Ishikawa (cell line): ENCODE measurements at regions not wholly inside any gene's neighbourhood (a gene's known extent, or its start where the extent isn't known, plus 50 kb on each side); places are given as distances from the start of the nearest gene placed in this dataset.

Experiments used
- CEBPB ChIP-seq: IDR thresholded peaks from 2 replicates; pipeline ENCODE4 v1.6.1; 2012
- CREB1 ChIP-seq: IDR thresholded peaks from 2 replicates; pipeline ENCODE4 v1.6.1; 2012; ENCODE audit warnings: low read depth
- EGR1 ChIP-seq: IDR thresholded peaks from 2 replicates; pipeline ENCODE4 v1.6.1; 2012
- EP300 ChIP-seq: IDR thresholded peaks from 2 replicates; pipeline ENCODE4 v1.6.1; 2012; ENCODE audit warnings: borderline replicate concordance
- FOXM1 ChIP-seq: IDR thresholded peaks from 2 replicates; pipeline ENCODE4 v1.6.1; 2012; ENCODE audit warnings: low read depth, borderline replicate concordance
- NFIC ChIP-seq: IDR thresholded peaks from 2 replicates; pipeline ENCODE4 v1.6.1; 2012
- RAD21 ChIP-seq: IDR thresholded peaks from 2 replicates; pipeline ENCODE4 v1.6.1; 2012; ENCODE audit warnings: low read depth
- TAF1 ChIP-seq: IDR thresholded peaks from 2 replicates; pipeline ENCODE4 v1.6.1; 2012; ENCODE audit warnings: low read depth, mild to moderate bottlenecking
- TCF12 ChIP-seq: IDR thresholded peaks from 2 replicates; pipeline ENCODE4 v1.6.1; 2012; ENCODE audit warnings: low read depth
- TEAD4 ChIP-seq: IDR thresholded peaks from 2 replicates; pipeline ENCODE4 v1.6.1; 2012
- YY1 ChIP-seq: IDR thresholded peaks from 2 replicates; pipeline ENCODE4 v1.6.1; 2012; ENCODE audit warnings: low read depth
- ZBTB7A ChIP-seq: IDR thresholded peaks from 2 replicates; pipeline ENCODE4 v1.6.1; 2012; ENCODE audit warnings: low read depth
- TF ChIP-seq, protein P1 (sequence below): IDR thresholded peaks from 2 replicates; pipeline ENCODE4 v1.6.1; 2012; ENCODE audit warnings: low read depth, mild to moderate bottlenecking
- TF ChIP-seq, protein P2 (sequence below): IDR thresholded peaks from 2 replicates; pipeline ENCODE4 v1.6.1; 2012
- TF ChIP-seq, protein P3 (sequence below): IDR thresholded peaks from 2 replicates; pipeline ENCODE4 v1.6.1; 2012

DNA sequence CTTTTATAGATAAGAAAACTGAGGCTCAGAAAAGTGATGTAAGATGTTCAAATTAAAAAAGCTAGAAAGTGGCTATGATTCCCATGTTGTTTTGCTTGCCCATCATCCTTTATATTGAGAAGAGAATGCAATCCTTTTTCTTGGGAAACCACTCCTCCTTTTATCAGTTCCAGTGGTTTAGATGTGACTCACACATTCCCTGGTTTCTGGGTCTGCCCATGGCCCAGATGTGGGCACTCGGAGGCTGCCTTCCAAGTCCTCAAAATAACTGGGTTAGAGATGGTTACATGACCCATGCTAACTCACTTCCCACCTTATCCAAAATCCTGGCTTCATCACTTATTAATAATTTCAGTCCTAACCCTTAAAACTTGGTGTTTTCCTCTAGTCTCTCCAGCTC is 550.0 kb downstream of the MDFIC start:
- no peak for TF ChIP-seq FOXM1
- TF ChIP-seq NFIC: no peak
- no peak for TF ChIP-seq CEBPB
- no peak for TF ChIP-seq EGR1
- no peak for TF ChIP-seq TCF12
- no peak for TF ChIP-seq CREB1
- TF ChIP-seq, protein P1, sequence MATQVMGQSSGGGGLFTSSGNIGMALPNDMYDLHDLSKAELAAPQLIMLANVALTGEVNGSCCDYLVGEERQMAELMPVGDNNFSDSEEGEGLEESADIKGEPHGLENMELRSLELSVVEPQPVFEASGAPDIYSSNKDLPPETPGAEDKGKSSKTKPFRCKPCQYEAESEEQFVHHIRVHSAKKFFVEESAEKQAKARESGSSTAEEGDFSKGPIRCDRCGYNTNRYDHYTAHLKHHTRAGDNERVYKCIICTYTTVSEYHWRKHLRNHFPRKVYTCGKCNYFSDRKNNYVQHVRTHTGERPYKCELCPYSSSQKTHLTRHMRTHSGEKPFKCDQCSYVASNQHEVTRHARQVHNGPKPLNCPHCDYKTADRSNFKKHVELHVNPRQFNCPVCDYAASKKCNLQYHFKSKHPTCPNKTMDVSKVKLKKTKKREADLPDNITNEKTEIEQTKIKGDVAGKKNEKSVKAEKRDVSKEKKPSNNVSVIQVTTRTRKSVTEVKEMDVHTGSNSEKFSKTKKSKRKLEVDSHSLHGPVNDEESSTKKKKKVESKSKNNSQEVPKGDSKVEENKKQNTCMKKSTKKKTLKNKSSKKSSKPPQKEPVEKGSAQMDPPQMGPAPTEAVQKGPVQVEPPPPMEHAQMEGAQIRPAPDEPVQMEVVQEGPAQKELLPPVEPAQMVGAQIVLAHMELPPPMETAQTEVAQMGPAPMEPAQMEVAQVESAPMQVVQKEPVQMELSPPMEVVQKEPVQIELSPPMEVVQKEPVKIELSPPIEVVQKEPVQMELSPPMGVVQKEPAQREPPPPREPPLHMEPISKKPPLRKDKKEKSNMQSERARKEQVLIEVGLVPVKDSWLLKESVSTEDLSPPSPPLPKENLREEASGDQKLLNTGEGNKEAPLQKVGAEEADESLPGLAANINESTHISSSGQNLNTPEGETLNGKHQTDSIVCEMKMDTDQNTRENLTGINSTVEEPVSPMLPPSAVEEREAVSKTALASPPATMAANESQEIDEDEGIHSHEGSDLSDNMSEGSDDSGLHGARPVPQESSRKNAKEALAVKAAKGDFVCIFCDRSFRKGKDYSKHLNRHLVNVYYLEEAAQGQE: no peak
- TF ChIP-seq TAF1: no peak
- TF ChIP-seq EP300: no peak
- TF ChIP-seq YY1: no peak

DNA sequence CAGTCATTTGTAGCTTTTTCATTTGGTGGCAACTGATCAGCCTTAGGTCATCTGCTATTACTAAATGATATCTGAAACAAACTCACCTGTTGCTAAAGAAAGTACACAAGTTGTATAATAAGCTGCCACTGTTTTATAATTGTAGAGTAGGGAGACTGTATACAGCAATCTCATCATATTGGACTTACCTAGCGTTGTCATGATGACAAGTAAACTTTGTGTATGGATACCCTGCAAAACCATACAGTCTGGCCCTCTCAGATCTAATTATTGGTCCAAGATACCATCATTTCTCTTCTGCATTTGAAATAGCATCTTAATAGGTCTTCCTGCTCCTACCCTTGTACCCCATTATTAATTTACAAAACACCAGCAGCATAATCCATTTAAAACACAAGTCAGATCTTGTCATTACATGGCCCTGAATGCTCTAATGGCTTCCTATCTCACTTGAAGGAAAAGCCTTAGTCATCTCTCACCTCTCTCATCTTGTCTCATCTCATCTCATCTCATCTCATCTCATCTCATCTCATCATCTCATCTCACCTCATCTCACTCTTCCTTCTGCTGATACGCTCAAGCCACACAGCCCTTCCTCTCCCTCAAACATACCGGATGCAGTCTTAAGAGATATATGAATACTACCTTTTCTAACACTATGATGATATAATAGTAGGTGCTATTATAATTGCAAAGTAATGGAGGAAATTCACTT is 540.6 kb downstream of the MDFIC start:
- TF ChIP-seq CEBPB (no peak), YY1 (no peak), FOXM1 (no peak), EP300 (no peak), TAF1 (no peak), ZBTB7A (no peak), TCF12 (no peak), NFIC (no peak), EGR1 (no peak), CREB1 (no peak), RAD21 (no peak)
- TF ChIP-seq, protein P1: no peak
- TF ChIP-seq, protein P2, sequence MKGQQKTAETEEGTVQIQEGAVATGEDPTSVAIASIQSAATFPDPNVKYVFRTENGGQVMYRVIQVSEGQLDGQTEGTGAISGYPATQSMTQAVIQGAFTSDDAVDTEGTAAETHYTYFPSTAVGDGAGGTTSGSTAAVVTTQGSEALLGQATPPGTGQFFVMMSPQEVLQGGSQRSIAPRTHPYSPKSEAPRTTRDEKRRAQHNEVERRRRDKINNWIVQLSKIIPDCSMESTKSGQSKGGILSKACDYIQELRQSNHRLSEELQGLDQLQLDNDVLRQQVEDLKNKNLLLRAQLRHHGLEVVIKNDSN: no peak
- TF ChIP-seq, protein P3, sequence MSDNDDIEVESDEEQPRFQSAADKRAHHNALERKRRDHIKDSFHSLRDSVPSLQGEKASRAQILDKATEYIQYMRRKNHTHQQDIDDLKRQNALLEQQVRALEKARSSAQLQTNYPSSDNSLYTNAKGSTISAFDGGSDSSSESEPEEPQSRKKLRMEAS: no peak

DNA sequence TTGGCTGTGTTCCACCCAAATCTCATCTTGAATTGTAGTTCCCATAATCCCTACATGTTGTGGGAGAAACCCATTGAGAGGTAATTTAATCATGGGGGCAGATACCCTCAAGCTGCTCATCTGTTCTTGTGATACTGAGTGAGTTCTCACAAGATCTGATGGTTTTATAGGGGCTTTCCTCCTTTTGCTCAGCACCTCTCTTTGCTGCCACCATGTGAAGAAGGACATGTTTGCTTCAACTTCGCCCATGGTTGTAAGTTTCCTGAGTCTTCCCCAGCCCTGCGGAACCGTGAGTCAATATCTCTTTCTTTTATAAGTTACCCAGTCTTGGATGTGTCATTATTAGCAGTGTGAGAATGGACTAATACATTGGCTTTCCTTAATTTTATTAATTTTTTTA is 527.8 kb downstream of the MDFIC start:
- TF ChIP-seq TAF1 (no peak), NFIC (no peak), TCF12 (no peak)
- TF ChIP-seq, protein P1: no peak

DNA sequence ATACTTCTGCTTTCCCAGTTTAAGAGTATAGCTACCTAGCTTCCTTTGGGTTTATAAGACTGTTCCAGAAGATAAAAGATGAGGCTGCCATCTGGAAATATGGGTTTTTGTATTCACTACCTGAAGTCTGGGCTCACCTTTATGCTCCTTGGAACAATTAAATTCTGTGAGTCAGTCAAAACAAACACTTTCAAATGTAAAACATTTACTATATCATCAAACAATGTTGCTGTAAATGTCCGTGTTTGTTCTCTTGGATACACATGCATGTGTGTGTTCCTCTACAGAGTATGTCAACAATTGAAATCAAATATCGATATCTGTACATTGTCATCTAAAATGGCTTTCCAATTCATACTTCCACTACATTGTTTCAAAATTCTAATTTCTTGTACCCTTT is 525.6 kb downstream of the MDFIC start:
- TF ChIP-seq ZBTB7A (no peak), CREB1 (no peak), YY1 (no peak), CEBPB (no peak), EP300 (no peak), EGR1 (no peak), TAF1 (no peak), TEAD4 (no peak), TCF12 (no peak), NFIC (no peak), RAD21 (no peak), FOXM1 (no peak)
- TF ChIP-seq, protein P3: no peak
- TF ChIP-seq, protein P1: no peak
- TF ChIP-seq, protein P2: no peak
